Activated effector memory CD4-positive, alpha-beta T cell treated with Interleukin-2 at 50 U/mL for 16 hours (primary cell): ENCODE measurements at regions not wholly inside any gene's neighbourhood (a gene's known extent, or its start where the extent isn't known, plus 50 kb on each side); places are given as distances from the start of the nearest gene placed in this dataset.
A peak's percentile ranks its signal among the peaks of the same experiment; 100 is the strongest.

ENCODE experiments used
- DNase-seq: peaks from one replicate; pipeline ENCODE4 v3.0.0-alpha.2; 2020

DNA sequence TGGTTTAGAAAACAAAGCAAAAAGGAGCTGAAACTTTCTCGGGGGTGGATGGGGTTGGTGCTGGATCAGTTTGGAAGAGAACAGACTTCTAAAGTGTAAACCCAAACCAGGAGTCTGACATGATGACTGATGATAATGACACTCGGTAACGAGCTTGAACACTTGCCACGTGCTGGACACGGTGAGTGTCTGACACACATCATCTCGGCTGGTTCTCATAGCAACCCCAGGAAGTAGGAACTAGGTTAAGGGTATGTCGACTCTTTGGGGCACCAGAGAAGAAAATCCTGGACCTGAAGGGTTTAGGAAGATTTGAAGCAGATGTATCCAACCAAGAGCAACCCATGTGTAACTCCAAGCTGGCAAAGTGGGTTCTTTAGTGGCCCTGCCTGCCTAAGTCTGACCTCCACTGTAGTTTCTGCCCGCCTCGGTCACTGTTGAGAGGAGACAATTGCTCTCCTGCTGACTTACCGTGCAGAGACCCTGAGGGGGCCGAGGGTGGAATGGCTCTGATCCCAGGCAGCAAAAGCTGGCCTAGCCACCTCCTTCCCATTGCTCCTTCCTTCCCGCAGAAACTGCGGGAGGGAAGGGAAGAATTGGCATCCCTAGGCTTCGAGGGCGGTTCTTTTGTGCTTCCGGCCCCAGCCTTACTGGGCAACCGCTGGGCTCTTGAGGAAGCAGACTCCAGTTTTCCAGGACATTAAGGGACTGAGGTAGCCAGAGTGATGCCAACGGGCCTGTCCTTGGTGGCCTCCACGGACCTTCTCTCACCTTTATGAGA lies 156.0 kb downstream of the TOMM20 start:
- no peak for DNase-seq

DNA sequence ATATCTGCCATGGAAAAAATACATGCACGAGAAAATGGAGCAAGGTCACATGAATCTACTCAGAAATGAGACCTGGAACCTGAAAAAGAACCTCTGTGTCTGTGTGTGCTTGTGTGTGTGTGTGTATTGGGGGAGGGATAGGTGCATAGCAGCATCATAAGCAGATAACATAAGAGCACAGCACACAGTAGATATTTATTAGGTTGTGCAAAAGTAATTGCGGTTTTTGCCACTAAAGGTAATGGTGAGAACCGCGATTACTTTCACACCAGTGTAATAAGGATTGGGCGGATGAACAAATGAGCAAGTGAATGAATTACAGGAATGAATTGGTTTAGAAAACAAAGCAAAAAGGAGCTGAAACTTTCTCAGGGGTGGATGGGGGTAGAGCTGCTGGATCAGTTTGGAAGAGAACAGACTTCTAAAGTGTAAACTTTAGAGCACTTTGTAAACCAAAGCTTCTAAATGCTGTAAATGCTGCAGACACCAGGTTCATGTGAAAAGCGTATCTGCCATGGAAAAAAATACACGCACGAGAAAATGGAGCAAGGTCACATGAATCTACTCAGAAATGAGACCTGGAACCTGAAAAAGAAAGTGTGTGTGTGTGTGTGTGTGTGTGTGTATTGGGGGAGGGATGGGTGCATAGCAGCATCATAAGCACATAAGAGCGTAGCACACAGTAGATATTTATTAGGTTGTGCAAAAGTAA lies 156.9 kb downstream of the TOMM20 start:
- DNase-seq = no peak

DNA sequence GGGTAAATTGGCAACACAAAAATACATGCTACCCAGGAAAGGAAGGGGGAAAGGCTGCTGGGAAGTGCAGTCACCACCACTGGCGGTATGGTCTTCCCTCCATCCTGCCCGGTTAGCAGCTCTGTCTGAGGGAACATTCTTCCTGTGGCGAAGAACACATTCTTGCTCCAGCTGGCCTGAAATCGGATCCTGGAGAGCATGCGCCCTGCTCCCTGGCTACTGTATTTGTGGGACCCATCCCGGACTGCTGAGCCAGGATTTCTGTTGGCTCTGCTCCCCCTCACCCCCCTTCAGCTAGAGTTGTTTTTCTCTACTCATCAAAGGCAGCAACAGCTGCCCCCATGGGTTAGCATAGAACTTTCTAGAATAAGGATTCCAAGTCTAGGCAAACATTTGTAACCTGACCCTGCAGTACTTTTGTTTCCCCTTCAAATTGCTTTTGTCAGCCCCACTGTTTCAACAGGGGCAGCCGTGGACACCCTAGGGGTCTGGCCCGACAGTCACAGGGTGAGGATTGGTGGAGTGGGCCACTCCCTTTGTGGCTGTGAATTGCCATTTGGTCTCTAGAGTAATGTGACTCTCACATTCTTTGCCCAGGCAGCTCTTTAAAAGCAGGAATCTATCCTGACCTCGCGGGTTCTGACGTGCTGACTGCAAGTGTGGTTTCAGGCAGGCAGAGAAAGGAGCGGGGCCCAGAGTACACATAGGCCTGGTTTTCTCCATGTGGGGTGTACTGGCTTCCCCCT lies 157.7 kb downstream of the TOMM20 start:
- DNase-seq = no peak

- no peak for DNase-seq
These were observed 158.3 kb downstream of the TOMM20 start for GRCh38 chr1:234970401-234970730.

- DNase-seq = no peak
These were observed 158.8 kb downstream of the TOMM20 start for GRCh38 chr1:234969581-234970400.

DNA sequence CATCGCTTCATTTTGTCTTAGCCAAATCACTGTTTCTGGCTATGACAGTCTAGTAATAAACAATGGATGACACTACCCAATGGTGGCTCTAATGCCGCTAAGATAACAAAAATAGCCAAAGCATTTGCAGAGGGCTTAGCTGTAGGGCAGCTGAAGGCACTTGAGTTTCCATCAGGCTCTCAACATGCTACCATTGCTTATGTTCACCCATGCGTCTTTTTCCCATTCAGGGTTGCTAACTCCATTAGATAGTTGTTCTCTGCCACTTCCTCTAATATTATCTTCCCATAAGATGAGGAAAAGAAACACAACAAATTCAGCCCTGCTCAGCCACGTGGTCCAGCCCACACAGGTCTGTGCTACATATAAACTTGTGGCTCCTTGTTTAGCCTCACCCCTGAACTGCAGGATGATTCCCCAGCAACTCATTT lies 159.6 kb downstream of the TOMM20 start:
- no peak for DNase-seq

DNA sequence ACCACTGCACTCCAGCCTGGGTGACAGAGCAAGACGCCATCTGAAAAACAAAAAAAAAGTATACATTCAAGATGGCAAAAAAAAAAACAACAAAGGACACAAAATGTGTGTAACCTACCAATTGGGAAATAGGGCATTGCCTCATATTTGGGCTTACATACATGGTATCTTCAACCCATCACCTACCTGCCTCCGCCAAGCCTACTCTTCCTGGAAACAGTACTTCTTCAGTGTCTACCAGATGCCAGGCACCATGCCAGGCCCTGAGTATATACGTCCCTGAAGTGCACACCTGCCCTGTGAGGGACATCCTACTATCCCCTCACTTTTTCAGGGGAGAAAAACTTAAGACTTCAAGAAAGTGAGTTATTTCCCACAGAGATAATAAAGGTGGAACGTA lies 160.2 kb downstream of the TOMM20 start:
- no peak for DNase-seq

DNA sequence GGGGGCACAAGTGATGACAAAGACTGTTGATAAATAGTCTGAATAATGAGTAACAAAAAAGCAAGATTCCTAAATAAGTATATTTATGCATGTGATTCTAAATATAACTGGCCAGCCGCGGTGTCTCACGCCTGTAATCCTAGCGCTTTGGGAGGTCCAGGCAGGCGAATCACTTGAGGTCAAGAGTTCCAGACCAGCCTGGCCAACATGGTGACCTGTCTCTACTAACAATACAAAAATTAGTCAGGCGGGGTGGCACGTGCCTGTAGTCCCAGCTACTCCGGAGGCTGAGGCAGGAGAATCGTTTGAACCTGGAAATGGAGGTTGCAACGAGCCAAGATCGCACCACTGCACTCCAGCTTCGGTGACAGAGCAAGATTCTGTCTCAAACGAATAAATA lies 161.5 kb downstream of the TOMM20 start:
- no peak for DNase-seq

DNA sequence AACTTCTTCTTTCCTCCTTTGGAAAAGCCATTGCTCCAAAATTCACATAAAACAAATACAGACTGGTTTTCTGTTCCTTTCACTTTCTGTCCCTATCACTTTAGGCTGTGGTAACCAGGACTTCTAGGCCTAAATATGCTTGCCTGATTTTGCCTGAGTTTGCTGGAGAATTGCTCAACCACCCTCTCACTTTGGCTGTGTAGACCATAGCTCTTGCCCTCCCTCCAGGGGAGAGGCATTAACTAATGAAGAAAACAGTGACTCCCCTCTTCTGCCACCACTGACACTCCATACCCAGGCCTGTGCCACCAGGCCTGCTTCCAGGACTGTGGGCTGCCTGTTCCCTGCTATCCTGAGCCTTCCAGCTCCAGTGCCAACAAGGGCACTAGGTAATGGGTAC lies 163.5 kb downstream of the TOMM20 start:
- DNase-seq = no peak

DNA sequence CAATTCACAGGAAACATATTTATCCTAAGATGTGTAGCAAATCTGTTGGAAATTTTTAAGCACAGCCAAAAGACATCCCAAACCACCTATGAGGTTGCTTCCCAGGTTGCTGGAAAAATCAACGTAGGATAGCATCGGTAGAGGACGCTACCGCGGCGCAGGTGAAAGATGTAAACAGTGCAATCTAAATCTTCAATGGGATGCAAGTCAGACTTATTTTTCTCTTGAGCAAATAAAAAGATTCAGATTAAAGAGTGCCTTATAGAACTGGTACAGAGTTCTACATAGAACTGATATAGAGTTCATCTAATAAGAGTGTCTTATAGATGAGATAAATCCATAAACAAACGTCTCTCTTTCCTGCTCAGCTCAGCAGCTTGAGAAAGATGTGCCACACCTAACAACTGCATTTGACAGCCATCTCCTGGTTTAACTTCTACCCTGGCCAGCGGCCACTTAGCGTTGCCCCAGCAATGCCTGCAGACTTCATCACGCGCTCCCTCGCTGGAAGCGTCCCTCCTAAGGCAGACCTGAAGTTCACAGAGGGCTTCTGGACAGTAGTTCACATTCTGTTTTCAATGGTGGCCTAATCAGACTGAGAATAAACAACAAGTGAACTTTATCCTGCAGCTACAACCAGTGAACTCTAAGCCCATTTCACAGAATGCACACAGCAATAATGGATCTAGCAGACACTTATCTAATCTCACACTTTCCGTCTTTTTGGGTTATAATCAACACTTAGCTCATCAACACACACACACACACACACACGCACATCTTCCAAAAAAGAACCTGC lies 164.5 kb downstream of the TOMM20 start:
- no peak for DNase-seq

DNA sequence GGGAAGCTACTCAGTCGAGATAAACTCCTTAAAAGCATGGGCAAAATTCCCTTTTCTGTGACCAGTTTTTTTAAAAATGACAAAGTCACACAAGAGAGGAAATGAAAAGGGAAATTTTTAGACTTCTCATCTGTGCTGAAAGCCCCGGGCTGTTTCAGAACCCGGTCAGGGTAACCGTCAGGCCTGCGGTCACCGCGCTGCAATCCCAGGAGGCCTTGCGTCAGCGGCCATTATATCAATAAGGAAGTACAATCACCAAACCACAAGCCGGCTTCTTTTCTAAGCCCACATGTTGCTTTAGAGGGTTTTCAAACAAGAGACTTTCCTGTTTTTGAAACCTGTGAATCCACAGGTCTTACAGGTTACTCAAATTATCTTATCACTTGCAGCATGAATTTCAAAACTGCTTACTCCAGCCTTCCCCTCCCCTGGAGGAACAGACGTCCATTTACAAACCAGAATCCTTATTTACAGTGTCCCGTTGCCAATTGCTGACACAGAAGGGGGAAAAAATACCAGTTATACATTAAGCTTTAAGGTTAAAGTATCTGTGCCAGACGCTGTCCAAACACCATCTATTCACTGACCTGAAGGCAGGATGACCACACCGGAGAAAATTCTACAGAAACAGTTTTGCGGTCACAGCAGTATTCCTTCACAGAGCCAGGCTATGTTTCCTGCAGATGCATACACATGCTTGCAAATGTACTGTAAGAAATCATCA lies 165.3 kb downstream of the TOMM20 start:
- peak; percentile 74 for DNase-seq

GRCh38 chr1:234962340-234962989 lies 166.2 kb downstream of the TOMM20 start:
- no peak for DNase-seq

- no peak for DNase-seq
These were observed 166.9 kb downstream of the TOMM20 start for GRCh38 chr1:234961456-234962339.

GRCh38 chr1:234960722-234961455 lies 167.7 kb downstream of the TOMM20 start:
- no peak for DNase-seq

DNA sequence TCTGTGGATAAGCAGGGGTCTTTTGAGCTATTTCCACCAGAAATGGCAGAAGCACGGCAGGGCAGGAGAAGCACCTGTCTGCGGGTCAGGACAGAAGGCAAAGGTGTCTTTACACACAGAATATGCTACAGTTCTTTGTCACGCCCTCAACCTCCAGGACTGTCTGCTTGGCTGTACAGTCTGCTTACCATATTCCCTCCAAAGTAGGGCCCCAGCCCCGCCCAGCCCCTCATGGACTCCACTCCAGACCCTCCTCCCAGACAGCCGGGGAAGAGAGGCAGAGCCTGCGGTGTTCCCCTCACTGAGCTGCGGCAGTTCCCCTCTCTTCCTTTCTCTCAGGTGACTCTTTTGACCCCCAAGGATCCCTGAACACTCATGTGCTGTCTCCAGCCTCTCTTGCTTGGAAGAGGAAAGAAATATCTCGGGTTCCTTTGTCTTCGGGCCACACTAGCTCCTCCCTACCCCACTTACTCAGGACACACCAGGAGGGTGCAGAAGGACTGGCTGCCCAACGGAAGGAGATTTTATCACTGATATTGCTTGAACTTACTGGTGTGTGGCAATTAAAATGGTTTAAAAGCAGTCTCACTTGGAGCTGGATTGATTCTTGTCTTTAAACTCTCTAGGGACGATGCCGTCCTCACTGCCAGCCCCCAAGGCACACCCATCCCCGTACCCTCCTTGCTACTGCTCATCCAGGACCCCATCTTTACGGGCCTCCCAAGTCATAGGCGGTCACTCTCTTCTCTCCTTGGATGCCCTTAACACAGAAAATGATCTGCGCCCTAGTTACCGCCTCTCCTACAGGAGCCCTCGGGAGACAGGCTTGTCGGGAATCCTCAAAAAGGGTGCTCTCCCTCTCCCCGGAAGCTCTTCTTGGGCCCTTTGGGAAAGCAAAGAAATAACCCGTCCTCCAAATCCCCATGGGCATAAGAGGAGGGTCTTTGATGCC lies 169.7 kb downstream of the TOMM20 start:
- no peak for DNase-seq

- DNase-seq = no peak
These were observed 170.5 kb downstream of the TOMM20 start for GRCh38 chr1:234958066-234958705.

- no peak for DNase-seq
These were observed 171.1 kb downstream of the TOMM20 start for GRCh38 chr1:234957330-234958065.
